ENCODE measurements at regions not wholly inside any gene's neighbourhood (a gene's known extent, or its start where the extent isn't known, plus 50 kb on each side); places are given as distances from the start of the nearest gene placed in this dataset.
A peak's percentile ranks its signal among the peaks of the same experiment; 100 is the strongest.
"Not testable (repeated sequence)": the region's sequence is repeated elsewhere in the genome, so short reads cannot be mapped to it uniquely, and the experiment has no call there.

GRCh38 chrX:66110112-66110511 is 53.9 kb upstream of the HEPH start:
- WGBS, 5 donors, result 35 to 53% (median 49%) methylated on average over 3 of the region's 3 CpGs
- H3K27me3 ChIP-seq (replicated peaks in 1 of 7), result peaks cover 0 to 7% (median 0%) of the 10 kb centered on the region in 7 donors
- H3K9me3 ChIP-seq, result peaks cover 0 to 4% (median 0%) of the 10 kb centered on the region in 8 donors
- H3K27ac ChIP-seq, result no peak overlapping the region
- no peak for DNase-seq
- H3K4me3 ChIP-seq, result no peak overlapping the region
- intact Hi-C loops (cut with DNase I; ENCODE audit: low total_unique reads), result loop anchor here (5.0 kb wide), 1 partner anchor 528 kb away; no protein-coding TSS in a partner anchor
- TF ChIP-seq POLR2AphosphoS5 (IDR thresholded peaks at IDR 0.05) (no peak), CTCF (IDR thresholded peaks at IDR 0.05 in 8 of 11, conservative IDR thresholded peaks at IDR 0.05 in 3 of 11) (peak in 10 of 11 experiments; percentile 28 to 63 (median 56)), POLR2A (IDR thresholded peaks at IDR 0.05) (no peak)
- no peaks in the 10 kb centered on the region for H3K36me3 ChIP-seq
- H3K4me1 ChIP-seq, result peaks cover 0 to 5% (median 0%) of the 10 kb centered on the region in 6 donors

- H3K27ac ChIP-seq; H3K9me3 ChIP-seq; H3K27me3 ChIP-seq (replicated peaks in 1 of 7); DNase-seq; H3K36me3 ChIP-seq; H3K4me3 ChIP-seq; H3K4me1 ChIP-seq; intact Hi-C loops (cut with DNase I; ENCODE audit: low total_unique reads): not testable (repeated sequence)
- WGBS, 5 donors, result 46 to 85% (median 68%) methylated on average over 3 to 4 of the region's 4 CpGs; no CpG with 5 or more reads in 1 of the 5 donors
Measured at GRCh38 chrX:66107860-66108259, 56.2 kb upstream of the HEPH start.

GRCh38 chrX:66102398-66102797 is 61.6 kb upstream of the HEPH start:
- H3K9me3 ChIP-seq; DNase-seq; intact Hi-C loops (cut with DNase I; ENCODE audit: low total_unique reads); H3K27ac ChIP-seq; H3K36me3 ChIP-seq; H3K4me3 ChIP-seq; H3K4me1 ChIP-seq; H3K27me3 ChIP-seq (replicated peaks in 1 of 7): not testable (repeated sequence)
- WGBS, 5 donors, result 64 to 97% (median 91%) methylated on average over 3 of the region's 3 CpGs

DNA sequence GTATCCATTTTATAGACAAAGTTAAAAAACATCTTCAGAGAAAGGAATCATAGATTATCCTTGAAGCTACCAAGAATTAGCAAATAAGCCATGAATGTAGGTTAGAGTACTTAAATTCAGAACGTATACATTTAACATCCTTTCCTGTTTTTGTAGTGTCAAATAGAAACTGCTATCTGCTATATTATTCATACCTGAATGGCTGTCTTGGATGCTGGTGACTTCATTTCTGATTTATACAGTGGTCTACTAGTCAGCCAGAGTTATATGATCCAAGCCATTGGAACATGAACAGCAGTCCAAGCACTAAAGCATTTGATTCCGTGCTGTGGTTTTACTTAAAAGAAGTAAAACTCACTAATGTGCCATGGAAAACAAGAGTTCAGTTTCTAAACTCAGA is 58.3 kb upstream of the VSIG4 start:
- intact Hi-C loops (cut with DNase I; ENCODE audit: low total_unique reads), result no loop called here
- WGBS, 5 donors, result 69 to 88% (median 82%) methylated on average over 2 of the region's 2 CpGs

GRCh38 chrX:66096987-66097386 is 57.1 kb upstream of the VSIG4 start:
- WGBS, 5 donors, result 83 to 96% (median 95%) methylated on average over 16 of the region's 16 CpGs
- H3K4me1 ChIP-seq; H3K27me3 ChIP-seq (replicated peaks in 1 of 7); intact Hi-C loops (cut with DNase I; ENCODE audit: low total_unique reads); H3K4me3 ChIP-seq; H3K36me3 ChIP-seq; H3K27ac ChIP-seq; DNase-seq: not testable (repeated sequence)
- peaks cover 0 to 14% (median 0%) of the 10 kb centered on the region in 8 donors for H3K9me3 ChIP-seq

More for the DNA sequence above, 58.3 kb upstream of the VSIG4 start:
- H3K9me3 ChIP-seq, result peaks cover 0 to 14% (median 0%) of the 10 kb centered on the region in 8 donors
- no peak for TF ChIP-seq POLR2AphosphoS5 (IDR thresholded peaks at IDR 0.05)
- no peak for TF ChIP-seq CTCF (IDR thresholded peaks at IDR 0.05 in 8 of 11, conservative IDR thresholded peaks at IDR 0.05 in 3 of 11)
- no peak for TF ChIP-seq POLR2A (IDR thresholded peaks at IDR 0.05)
- H3K27ac ChIP-seq, result no peak overlapping the region
- H3K36me3 ChIP-seq, result no peaks in the 10 kb centered on the region
- no peak overlapping the region for H3K4me3 ChIP-seq
- peaks cover 0 to 5% (median 0%) of the 10 kb centered on the region in 7 donors for H3K27me3 ChIP-seq (replicated peaks in 1 of 7)
- DNase-seq, result no peak
- H3K4me1 ChIP-seq, result no peaks in the 10 kb centered on the region

- H3K4me1 ChIP-seq; DNase-seq; H3K36me3 ChIP-seq; H3K27ac ChIP-seq; H3K27me3 ChIP-seq (replicated peaks in 1 of 7); intact Hi-C loops (cut with DNase I; ENCODE audit: low total_unique reads); H3K4me3 ChIP-seq; H3K9me3 ChIP-seq: not testable (repeated sequence)
Measured at GRCh38 chrX:66090004-66090403, 50.1 kb upstream of the VSIG4 start.

All from spleen (tissue), 11 donors.